Glutamatergic neuron (in vitro differentiated cells): ENCODE measurements at regions not wholly inside any gene's neighbourhood (a gene's known extent, or its start where the extent isn't known, plus 50 kb on each side); places are given as distances from the start of the nearest gene placed in this dataset.
"Not testable (repeated sequence)": the region's sequence is repeated elsewhere in the genome, so short reads cannot be mapped to it uniquely, and the experiment has no call there.

ENCODE experiments used
- DNase-seq: peaks from one replicate; pipeline ENCODE4 v3.0.0; 2022
- H3K27ac Mint-ChIP-seq: one replicate; pipeline ENCODE4 v1.8.0; 2020; ENCODE audit warnings: mild to moderate bottlenecking, mixed read lengths, inconsistent platforms; ENCODE audit not compliant: unreplicated experiment
- H3K27me3 Mint-ChIP-seq: one replicate; pipeline ENCODE4 v1.8.0; 2020; ENCODE audit warnings: mild to moderate bottlenecking, moderate library complexity, mixed read lengths, inconsistent platforms; ENCODE audit not compliant: unreplicated experiment
- H3K36me3 Mint-ChIP-seq: one replicate; pipeline ENCODE4 v1.8.0; 2020; ENCODE audit warnings: mild to moderate bottlenecking, mixed read lengths, inconsistent platforms; ENCODE audit not compliant: unreplicated experiment
- H3K4me1 Mint-ChIP-seq: one replicate; pipeline ENCODE4 v1.8.0; 2020; ENCODE audit warnings: mild to moderate bottlenecking, low read depth, mixed read lengths, inconsistent platforms; ENCODE audit not compliant: unreplicated experiment
- H3K4me3 Mint-ChIP-seq: one replicate; pipeline ENCODE4 v1.8.0; 2020; ENCODE audit warnings: mild to moderate bottlenecking, mixed read lengths, inconsistent platforms; ENCODE audit not compliant: unreplicated experiment
- H3K9me3 Mint-ChIP-seq: one replicate; pipeline ENCODE4 v1.8.0; 2020; ENCODE audit warnings: mild to moderate bottlenecking, moderate library complexity, mixed read lengths, inconsistent platforms; ENCODE audit not compliant: unreplicated experiment
- CTCF ChIP-seq: fragments of 200-600 bp; sonication (generic); IDR thresholded peaks from one replicate; pipeline ENCODE4 v1.5.0; 2021; ENCODE audit not compliant: partially characterized antibody, unreplicated experiment

DNA sequence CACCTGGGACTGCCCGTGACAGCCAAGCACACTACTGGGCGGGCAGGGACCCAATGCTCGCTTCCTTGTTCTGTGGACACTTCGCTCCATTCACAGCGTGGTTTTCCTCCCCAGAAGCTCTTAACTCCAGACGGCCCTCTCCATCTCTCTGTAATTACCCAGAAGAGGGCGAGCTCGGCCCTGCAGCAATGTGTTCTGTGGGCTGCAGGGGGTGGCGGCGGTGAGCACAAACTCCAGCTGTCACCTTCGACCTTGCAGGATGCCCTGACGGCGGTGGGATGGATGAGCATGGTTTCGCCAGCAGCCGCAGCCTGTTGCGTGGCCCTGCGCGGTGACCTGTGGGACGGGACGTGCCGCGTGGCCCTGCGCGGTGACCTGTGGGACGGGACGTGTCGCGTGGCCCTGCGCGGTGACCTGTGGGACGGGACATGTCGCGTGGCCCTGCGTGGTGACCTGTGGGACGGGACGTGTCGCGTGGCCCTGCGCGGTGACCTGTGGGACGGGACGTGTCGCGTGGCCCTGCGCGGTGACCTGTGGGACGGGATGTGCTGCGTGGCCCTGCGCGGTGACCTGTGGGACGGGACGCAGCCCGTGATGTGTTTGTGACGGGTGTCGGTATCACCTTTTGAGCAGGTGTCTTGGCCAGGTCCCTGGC is 1204.7 kb downstream of the BRD1 start:
- no peak for TF ChIP-seq CTCF
- no peak for DNase-seq
- H3K4me3 Mint-ChIP-seq: no peak overlapping the region
- H3K4me1 Mint-ChIP-seq: no peaks in the 10 kb centered on the region
- peaks cover 16% of the 10 kb centered on the region for H3K9me3 Mint-ChIP-seq
- H3K27ac Mint-ChIP-seq: no peak overlapping the region
- peaks cover 6% of the 10 kb centered on the region for H3K36me3 Mint-ChIP-seq
- H3K27me3 Mint-ChIP-seq: peaks cover 4% of the 10 kb centered on the region

DNA sequence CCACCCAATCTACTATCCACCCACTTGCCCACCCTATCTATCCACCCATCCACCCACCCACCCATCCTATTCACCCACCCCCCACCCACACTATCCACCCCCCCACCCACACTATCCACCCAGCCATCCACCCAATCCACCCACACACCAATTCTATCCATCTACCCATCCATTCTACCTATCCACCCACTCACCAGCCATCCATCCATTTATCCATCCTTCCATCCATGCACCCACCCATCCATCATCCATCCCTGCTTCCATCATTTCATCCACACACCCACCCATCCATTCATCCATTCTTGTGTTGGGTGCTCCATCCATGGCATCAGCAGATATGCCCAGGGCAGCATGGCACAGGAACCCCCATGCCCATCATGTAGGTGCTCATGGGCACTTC is 1206.6 kb downstream of the BRD1 start:
- H3K4me1 Mint-ChIP-seq: no peaks in the 10 kb centered on the region
- no peak overlapping the region for H3K4me3 Mint-ChIP-seq
- H3K27ac Mint-ChIP-seq: no peak overlapping the region
- peaks cover 3% of the 10 kb centered on the region for H3K27me3 Mint-ChIP-seq
- H3K36me3 Mint-ChIP-seq: no peaks in the 10 kb centered on the region
- no peak for TF ChIP-seq CTCF
- H3K9me3 Mint-ChIP-seq: peaks cover 20% of the 10 kb centered on the region
- DNase-seq: no peak

DNA sequence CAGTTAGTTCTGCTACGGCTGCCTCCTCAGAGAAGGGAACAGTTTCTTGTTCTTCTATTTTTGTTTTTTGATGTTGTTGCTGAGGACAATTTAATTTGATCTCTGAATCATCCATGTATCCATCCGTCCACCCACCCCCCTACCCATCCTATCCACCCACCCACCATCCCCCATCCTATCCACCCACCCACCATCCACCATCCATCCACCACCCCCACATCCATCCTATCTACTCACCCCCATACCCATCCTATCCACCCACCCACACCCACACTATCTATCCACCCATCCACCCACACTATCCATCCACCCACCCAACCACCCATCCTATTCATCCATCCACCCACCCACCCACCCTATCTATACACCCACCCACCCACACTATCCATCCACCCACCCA is 1207.2 kb downstream of the BRD1 start:
- not testable (repeated sequence) for H3K36me3 Mint-ChIP-seq, H3K27me3 Mint-ChIP-seq, H3K27ac Mint-ChIP-seq, H3K4me3 Mint-ChIP-seq, H3K4me1 Mint-ChIP-seq, DNase-seq
- peaks cover 20% of the 10 kb centered on the region for H3K9me3 Mint-ChIP-seq

DNA sequence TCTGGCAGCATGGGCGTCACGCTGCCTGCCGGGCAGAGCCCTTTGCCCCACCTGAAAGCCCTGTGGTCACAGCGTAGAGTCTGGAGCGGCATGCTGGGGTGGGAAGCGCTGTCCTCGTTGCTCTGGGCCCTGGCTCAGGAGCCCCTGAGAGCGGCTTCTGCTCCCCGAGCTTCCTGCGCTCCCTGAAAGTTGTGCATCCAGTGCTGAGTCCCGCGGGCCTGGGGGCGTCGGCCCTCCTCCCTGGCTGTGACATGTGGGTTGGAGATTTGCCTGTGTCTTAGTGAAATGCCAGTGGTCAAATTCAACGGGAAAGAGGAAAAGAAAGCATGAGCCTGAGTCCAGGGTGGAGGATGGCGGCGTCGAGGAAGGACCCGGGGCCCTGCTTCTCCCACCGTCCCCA is 1208.0 kb downstream of the BRD1 start:
- H3K4me3 Mint-ChIP-seq: no peak overlapping the region
- H3K9me3 Mint-ChIP-seq: peaks cover 24% of the 10 kb centered on the region
- H3K27me3 Mint-ChIP-seq: peaks cover 3% of the 10 kb centered on the region
- no peak for DNase-seq
- H3K4me1 Mint-ChIP-seq: no peaks in the 10 kb centered on the region
- no peak overlapping the region for H3K27ac Mint-ChIP-seq
- no peaks in the 10 kb centered on the region for H3K36me3 Mint-ChIP-seq
- no peak for TF ChIP-seq CTCF

GRCh38 chr22:48618326-48618725 is 1209.3 kb downstream of the BRD1 start:
- Mint-ChIP-seq H3K27me3 (peaks cover 5% of the 10 kb centered on the region), H3K27ac (no peak overlapping the region), H3K4me1 (no peaks in the 10 kb centered on the region), H3K4me3 (no peak overlapping the region), H3K9me3 (peaks cover 25% of the 10 kb centered on the region), H3K36me3 (no peaks in the 10 kb centered on the region)
- DNase-seq: no peak
- no peak for TF ChIP-seq CTCF

GRCh38 chr22:48616656-48617055 is 1211.0 kb downstream of the BRD1 start:
- no peak for TF ChIP-seq CTCF
- Mint-ChIP-seq H3K27ac (no peak overlapping the region), H3K4me1 (no peaks in the 10 kb centered on the region), H3K36me3 (no peaks in the 10 kb centered on the region), H3K9me3 (peaks cover 20% of the 10 kb centered on the region), H3K4me3 (no peak overlapping the region), H3K27me3 (peaks cover 6% of the 10 kb centered on the region)
- DNase-seq: no peak
